ENCODE measurements at regions not wholly inside any gene's neighbourhood (a gene's known extent, or its start where the extent isn't known, plus 50 kb on each side); places are given as distances from the start of the nearest gene placed in this dataset.

DNA sequence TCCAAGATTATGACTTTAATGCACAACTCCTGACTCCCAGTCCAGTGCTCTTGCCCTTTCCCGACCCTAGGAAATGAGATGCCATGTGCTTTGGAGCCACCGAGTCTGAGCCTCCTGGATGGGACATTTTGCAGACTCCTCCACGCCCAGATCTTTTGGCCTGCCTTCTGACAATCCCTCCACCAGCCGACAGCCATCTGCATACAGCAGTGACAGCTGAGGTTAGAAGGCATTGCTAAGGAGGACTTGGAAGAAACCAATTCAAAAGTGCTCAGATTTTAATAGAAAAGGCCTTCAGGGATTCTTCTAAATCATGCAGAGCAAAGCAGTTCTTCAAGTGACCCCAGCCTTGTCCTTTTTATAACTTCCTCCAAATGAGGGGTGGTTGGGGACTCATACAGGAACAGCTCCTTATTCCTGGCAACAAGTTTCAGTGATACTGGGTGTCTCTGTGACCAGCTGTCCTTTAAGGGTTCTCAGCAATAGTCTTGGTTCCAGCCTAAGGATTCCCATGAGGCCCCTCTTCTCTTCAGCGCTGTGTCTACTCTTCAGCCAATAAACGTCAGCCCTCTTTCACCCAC lies 369.3 kb downstream of the PBX1 start:
- TF ChIP-seq, protein P1, sequence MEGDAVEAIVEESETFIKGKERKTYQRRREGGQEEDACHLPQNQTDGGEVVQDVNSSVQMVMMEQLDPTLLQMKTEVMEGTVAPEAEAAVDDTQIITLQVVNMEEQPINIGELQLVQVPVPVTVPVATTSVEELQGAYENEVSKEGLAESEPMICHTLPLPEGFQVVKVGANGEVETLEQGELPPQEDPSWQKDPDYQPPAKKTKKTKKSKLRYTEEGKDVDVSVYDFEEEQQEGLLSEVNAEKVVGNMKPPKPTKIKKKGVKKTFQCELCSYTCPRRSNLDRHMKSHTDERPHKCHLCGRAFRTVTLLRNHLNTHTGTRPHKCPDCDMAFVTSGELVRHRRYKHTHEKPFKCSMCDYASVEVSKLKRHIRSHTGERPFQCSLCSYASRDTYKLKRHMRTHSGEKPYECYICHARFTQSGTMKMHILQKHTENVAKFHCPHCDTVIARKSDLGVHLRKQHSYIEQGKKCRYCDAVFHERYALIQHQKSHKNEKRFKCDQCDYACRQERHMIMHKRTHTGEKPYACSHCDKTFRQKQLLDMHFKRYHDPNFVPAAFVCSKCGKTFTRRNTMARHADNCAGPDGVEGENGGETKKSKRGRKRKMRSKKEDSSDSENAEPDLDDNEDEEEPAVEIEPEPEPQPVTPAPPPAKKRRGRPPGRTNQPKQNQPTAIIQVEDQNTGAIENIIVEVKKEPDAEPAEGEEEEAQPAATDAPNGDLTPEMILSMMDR (IDR thresholded peaks at IDR 0.05): no peak
- TF ChIP-seq EP300 (IDR thresholded peaks at IDR 0.05): no peak
